HG03139 (cell line): ENCODE measurements at regions not wholly inside any gene's neighbourhood (a gene's known extent, or its start where the extent isn't known, plus 50 kb on each side); places are given as distances from the start of the nearest gene placed in this dataset.

ENCODE experiments used
- ATAC-seq: cut with Tn5 transposase; IDR thresholded peaks from one replicate; pipeline ENCODE4 v1.9.1; 2021; ENCODE audit not compliant: unreplicated experiment

GRCh38 chr10:78445308-78445707 lies 411.6 kb downstream of the RPS24 start:
- ATAC-seq: no peak

GRCh38 chr10:78448470-78448869 lies 414.8 kb downstream of the RPS24 start:
- ATAC-seq: no peak

- no peak for ATAC-seq
These were observed 415.3 kb downstream of the RPS24 start for GRCh38 chr10:78448994-78449418.

- ATAC-seq: no peak
These were observed 415.9 kb downstream of the RPS24 start for GRCh38 chr10:78449554-78449953.

- ATAC-seq: no peak
These were observed 416.6 kb downstream of the RPS24 start for GRCh38 chr10:78450239-78450638.

GRCh38 chr10:78450807-78451485 lies 417.3 kb downstream of the RPS24 start:
- ATAC-seq: no peak

GRCh38 chr10:78451592-78451991 lies 417.9 kb downstream of the RPS24 start:
- ATAC-seq: no peak

GRCh38 chr10:78454123-78454645 lies 420.5 kb downstream of the RPS24 start:
- ATAC-seq: no peak

GRCh38 chr10:78455236-78455635 lies 421.6 kb downstream of the RPS24 start:
- no peak for ATAC-seq

- ATAC-seq: no peak
These were observed 422.1 kb downstream of the RPS24 start for GRCh38 chr10:78455811-78456210.

GRCh38 chr10:78456649-78457400 lies 423.2 kb downstream of the RPS24 start:
- ATAC-seq: no peak

GRCh38 chr10:78457804-78458482 lies 424.3 kb downstream of the RPS24 start:
- no peak for ATAC-seq

- ATAC-seq: no peak
These were observed 425.4 kb downstream of the RPS24 start for GRCh38 chr10:78458983-78459638.

GRCh38 chr10:78459639-78460037 lies 426.0 kb downstream of the RPS24 start:
- no peak for ATAC-seq

GRCh38 chr10:78460204-78460603 lies 426.5 kb downstream of the RPS24 start:
- no peak for ATAC-seq

- ATAC-seq: no peak
These were observed 427.7 kb downstream of the RPS24 start for GRCh38 chr10:78461333-78461732.

- ATAC-seq: no peak
These were observed 428.5 kb downstream of the RPS24 start for GRCh38 chr10:78462176-78462575.

- no peak for ATAC-seq
These were observed 429.1 kb downstream of the RPS24 start for GRCh38 chr10:78462726-78463228.

- no peak for ATAC-seq
These were observed 430.6 kb downstream of the RPS24 start for GRCh38 chr10:78464118-78464855.

GRCh38 chr10:78464856-78465267 lies 431.2 kb downstream of the RPS24 start:
- no peak for ATAC-seq
